Dermis microvascular lymphatic vessel endothelial cell (primary cell): ENCODE measurements at regions not wholly inside any gene's neighbourhood (a gene's known extent, or its start where the extent isn't known, plus 50 kb on each side); places are given as distances from the start of the nearest gene placed in this dataset.
A peak's percentile ranks its signal among the peaks of the same experiment; 100 is the strongest.
"Not testable (repeated sequence)": the region's sequence is repeated elsewhere in the genome, so short reads cannot be mapped to it uniquely, and the experiment has no call there.

Source experiments
- DNase-seq, 2 donors: peaks; one replicate each; pipeline versions ENCODE4 v3.0.0 to v3.0.0-alpha.2; 2010; ENCODE audit warnings: low read depth in 2 of 2

DNA sequence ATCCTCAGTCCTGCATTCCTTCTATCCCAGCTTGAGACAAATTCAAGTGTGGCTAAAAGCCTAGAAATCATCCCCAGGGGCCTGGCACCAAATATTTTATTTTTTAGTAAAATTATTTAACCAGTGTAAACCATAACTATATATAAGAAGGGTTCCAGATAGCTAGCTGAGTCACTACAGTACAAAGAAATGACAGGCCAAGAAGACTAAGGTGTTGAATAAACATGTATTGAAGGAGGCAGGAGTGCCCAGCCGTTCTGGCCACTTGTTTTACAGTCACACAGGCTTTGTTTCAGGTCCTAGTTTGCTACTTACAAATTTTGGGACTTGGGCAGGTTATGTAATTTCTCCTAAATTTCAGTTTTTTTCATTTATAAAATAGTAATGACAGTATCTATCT is 225.9 kb upstream of the PITX2 start:
- DNase-seq: no peak

DNA sequence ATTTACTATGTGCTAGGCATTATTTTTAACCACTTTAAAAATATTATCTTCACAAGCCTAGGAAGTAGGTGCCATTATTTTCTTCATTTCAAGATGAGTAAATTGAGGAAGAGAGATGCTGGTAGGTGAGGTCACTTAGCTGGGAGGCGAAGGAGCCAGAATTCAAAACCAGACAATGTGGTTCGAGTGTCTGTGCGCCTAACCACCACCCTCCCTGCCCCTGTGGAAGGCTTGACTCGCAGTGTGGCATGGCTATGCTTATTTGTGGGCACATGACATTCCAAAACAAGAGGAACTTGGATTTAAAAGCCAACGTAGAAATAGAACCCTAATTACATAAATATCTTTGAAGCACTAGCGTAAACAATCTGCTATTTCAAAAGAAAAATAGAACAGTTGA is 226.6 kb upstream of the PITX2 start:
- no peak for DNase-seq

DNA sequence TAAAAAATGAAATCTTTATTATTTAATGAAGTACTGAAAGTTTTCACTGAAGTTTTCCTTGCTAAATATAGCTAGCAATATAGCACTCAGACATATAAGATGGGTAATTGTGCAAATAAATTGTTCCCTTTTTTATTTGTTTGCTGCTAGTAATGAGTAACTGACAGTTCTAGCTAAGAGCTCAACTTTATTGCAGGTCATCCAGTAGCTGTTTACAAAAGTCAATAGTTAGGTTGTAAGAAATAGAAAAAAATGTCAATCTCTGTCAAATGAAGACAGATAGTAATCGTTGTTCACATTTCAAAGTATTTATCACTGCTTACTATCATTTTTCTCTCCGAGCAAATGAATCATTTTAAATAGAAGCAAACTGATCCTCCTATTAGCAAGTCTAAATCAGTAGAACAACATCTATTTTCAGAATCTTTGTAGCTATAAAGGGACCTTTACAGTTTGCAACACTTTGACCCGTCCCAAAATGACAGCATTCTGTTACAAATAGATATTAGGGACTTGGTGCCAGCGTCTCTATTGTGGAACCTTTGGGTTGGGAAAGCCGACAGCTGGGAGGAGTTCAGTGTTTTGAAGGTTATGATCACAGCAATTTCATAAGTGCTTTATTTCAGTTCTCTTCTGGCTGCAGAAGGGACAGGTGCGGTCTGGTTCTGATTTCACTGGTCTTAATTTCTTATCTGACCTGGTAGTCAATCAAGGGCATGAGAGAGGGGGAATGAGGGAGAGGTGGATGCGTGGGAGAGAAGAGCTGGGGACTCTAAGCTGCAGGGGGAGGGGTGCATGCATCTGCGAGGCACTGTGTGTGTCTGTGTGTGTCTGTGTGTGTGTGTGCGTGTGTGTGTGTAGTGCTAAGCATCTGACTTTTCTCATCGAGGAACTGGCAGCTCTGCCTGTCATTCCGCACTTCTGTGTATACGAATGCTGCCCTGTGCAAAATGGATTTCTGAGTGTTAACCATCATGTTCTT is 227.9 kb upstream of the PITX2 start:
- DNase-seq: no peak

DNA sequence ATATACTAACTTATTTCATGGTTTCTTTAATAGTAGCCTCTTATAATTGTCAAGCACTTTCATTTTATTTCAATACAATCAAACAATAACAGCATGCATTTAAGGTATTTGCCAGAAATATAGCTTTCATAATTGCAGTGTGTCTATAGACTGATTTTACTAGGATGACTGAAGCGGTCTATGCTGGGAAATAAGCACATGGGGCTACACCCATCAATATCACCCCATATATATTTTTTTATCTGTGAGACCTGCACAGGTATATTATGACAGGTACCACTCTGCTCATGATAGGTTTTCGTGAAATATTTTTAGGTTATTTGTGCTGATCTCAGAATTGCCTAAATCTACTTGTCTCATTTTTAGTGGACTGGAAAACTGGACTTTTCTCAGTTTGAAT is 229.1 kb upstream of the PITX2 start:
- DNase-seq: no peak

DNA sequence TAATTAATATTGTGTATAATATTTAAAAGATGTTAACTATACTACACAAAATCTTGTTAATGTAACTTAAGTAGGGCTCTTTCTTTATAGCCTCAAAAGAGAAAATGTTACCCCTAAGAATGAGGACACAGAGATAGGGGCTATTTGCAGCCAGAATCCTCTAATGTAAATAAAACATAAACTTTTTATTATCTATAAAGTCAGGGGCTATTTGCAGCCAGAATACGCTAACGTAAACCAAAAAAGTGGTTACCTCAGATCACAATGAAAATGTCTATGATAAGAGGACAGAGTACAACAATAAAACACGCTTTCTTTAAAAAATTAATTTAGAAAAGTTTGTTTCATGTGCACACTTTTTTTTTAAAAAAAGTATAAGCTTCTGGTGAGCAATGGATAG is 229.9 kb upstream of the PITX2 start:
- DNase-seq: no peak

DNA sequence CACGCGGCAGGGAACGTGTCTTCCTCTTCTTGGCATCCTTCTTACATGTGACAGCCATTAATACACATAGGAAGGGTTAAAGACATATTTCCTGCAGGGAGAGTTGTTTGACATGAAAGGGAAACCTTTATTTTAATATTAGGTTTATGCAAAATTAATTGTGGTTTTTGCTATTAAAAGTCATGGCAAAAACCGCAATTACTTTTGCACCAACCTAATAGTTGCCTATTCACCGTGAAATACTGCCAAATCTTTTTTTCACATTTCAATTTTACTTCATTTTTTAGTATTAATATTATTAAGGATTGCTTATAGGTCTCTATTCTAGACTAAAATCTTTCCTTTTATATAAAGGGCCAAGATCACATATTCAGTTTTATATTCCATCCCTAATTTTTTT is 230.4 kb upstream of the PITX2 start:
- DNase-seq: no peak

DNA sequence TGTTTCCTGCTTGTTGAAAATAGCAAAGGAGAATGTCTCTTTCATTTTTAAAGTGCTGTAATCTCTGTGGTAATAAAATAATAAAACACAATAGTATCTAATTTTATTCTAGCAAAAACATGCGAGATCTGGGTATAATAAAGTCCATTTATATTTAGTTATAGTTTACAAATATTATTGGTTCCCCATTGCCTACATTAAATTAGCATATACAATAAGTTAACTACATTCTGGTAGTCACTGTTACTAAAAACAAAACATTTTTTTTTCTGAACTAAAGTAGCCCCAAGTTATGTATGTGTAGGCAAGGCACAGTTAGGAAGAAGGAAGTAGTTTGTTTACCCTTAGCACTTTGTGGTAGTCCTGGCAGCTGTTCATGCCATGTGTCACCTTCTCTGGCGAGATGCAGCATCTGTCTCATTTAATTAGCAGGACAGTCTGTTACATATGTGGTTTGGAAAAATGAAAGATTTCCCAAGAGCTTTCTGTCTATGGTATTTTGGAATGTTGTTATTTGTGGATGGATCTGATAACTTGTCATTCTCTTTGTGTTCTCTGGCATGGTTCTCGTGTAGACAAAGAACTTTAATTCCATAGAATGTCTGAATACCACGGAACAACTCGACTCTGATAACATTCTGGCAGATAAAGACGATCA is 231.3 kb upstream of the PITX2 start:
- peak; percentile 23 to 57 for DNase-seq

DNA sequence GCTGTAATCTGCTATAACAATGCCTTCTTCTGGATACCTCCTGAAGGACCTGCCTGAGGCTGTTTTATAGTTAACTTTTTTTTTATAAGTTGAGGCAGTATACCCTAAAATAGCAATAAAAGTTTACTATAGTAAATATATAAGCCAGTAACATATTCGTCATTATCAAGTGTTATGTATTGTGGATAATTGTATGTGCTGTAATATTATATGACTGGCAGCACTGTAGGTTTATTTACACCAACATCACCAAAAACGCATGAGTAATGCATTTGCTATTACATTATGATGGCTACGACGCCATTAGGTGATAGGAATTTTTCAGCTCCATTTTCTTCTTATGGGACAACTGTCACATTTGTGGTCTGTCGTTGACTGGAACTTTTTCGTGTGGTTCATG is 237.2 kb upstream of the PITX2 start:
- no peak for DNase-seq

DNA sequence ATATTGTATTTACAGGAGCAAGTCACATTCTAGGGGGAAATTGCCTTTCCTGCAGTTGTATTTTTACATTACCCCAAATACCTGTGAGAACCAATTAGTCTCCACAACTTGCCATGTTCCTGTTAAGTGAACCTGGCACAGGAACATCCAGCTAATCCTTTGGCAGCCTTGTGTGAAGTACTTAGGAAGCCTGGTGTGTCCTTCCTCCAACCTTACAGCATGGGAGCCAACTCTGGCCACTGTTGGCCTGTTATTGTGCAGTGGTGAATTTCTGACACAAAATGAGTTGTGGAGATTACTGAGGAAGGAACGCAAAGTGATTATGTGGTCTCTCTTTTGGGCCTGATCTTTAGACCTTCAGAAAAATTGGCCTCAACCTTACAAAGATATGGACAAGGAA is 238.0 kb upstream of the PITX2 start:
- DNase-seq: no peak

DNA sequence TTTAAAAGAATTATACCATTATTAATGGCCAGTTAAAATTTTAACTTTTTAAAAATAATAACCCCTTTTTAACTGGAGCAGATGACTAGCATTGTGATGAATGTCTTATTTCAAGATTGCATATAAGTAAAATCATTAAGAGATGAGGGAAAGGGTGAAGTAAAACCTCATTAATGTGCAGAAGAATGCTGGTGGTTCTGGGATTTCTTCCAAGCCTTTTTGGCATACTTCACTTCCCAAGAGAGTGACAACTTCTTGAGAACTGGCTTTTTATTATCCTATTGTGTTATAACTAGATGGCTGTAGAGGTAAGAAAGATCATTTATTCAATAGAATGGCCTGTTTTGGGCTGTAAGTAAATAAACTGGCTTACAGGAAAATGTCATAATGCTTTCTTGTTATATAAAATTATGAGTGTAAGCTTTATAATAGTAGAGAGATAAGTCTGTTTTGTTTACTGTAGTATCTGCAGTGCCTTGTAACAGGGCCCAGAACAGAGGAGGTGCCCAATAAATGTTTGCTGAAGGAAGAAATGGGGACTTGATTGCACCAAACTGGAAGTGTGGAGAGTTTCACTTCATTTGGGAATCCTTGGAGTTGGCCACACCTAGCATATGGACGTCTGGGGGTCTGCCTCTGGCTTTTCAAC is 242.9 kb upstream of the PITX2 start:
- no peak for DNase-seq

DNA sequence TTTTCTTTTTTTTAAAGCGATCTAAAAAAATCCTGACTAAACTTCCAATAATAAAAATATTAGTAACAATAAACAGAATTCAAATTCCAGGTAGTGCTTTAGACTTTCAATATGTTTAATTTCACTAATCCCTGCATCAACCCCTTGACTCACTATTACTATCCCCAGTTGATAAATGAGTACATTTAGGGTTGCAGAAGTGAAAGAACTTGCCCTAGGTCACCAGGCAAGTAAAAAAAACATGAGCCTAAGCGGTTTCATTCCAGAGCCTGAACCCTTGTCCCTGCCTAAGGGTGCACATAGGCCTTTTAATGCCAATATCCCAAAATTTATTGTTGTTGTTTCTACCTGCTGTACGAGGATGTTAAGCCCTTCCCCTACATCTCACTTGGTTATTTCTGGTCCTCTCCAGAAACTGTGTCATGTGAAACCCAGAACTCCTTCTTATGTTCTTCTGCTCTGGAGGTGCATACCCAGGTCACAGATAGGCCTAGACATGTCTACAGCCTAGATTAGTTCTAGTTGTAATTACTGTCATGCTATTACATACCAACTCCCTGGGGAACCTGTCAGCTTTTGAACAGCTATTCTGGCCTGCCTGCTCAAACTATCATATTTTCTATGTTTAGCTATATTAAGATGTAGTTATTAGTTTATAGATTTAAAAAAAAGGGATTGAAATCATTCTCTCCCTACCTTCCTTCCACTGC is 244.5 kb upstream of the PITX2 start:
- DNase-seq: no peak

DNA sequence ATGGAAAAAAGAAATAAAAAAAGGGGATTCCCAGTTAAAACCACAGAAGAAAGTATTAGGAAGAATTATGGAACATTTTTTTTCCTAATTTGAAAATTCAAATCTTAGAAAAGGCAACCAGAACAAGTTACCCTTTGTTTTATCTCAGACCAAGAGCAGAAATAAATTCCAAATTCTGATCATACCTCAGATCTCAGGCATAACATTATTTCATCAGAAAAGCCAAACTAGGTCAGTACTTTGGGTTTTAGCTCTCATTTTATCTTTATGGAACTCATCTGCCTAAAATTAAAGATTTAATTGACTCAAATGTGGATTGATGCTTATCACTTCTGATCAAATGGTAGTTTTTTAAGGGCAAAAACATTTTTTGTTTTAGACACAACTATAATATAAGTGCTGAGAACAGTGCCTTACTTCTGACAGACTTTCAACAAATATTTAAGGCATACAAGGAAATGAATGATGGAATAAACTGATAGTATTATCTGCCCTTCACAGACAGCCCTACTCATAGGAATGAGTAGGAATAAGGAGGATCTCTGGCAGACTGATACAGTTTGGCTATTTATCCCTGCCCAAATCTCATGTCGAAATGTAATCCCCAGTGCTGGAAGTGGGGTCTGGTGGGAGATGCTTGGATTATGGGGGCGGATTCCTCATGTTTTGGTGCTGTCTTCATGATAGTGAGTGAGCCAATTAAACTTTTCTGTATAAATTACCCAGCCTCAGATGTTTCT is 245.3 kb upstream of the PITX2 start:
- no peak for DNase-seq

DNA sequence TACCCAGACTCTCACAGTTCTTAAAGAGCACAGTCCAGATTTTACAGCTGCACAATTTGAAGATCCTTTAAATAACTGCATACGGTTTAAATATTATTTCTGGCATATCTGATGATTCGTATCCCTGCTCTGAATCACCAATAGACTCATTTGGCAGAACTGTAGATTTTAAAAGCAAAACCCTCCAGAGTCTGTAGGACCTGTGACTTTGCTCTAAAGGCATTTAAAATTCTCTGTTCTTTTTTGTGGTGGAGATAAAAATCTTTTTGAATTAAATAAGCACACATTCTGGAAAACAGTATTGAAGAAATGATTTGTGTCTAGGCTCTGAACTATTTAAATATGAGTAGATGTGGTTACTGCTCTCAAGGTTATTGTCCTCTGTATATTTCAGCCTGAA is 246.2 kb upstream of the PITX2 start:
- DNase-seq: no peak

DNA sequence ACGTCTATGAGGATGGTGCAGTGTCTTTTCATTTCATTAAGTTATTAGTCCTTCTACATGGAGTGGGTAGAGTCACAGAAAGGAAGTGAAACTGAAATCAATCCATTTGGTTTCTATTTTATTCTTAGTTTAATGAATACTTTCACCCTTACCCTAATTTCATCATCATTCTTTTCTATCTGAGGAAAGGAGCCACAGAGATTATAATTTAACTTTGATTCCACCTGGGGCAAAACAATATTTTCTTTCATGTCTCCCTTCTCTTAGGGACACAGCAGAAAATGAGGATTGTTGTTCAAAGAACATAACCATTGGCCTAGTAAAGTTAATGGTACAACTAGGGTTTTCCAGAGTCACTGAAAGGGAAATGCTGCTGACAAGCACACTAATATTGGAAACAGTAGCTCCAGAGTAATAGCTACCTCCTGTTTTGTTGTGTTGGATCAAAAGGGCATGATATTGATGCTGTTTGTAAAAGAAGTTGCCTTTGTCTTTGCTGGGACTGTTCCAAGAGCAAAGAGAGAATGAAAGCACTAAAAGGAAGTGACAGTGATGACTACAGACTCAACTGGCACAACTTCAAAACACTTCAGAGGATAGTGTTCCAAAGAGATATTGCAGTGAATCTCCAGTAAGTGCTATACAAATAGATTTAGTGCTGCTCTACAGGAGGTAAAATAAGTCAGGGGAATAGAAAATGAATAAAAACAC is 247.1 kb upstream of the PITX2 start:
- peak; percentile 76 to 97 for DNase-seq

DNA sequence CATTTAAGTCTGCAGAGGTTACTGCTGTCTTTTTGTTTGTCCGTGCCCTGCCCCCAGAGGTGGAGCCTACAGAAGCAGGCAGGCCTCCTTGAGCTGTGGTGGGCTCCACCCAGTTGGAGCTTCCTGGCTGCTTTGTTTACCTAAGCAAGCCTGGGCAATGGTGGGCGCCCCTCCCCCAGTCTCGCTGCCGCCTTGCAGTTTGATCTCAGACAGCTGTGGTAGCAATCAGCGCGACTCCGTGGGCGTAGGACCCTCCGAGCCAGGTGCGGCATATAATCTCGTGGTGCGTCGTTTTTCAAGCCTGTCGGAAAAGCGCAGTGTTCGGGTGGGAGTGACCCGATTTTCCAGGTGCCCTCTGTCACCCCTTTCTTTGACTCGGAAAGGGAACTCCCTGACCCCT is 253.3 kb upstream of the PITX2 start:
- not testable (repeated sequence) for DNase-seq

DNA sequence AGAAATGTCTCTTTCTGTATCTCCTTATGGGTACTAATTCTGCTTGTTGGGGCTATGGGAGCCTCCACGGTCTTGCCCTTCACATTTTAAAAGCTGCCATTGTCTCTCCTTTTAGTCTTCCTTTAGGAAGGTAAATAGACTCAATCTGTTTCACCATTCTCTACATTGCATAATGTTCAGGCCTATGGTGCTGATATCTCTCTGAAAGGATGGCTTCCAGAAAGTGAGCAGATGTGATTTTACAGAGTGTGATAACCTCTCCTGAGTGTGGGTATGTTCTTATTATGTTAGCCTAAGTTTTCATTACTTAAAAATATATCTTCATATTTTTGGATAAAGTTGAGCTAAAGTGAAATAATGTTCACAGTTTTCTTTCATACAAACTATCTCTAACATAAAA is 254.0 kb upstream of the PITX2 start:
- DNase-seq: no peak

DNA sequence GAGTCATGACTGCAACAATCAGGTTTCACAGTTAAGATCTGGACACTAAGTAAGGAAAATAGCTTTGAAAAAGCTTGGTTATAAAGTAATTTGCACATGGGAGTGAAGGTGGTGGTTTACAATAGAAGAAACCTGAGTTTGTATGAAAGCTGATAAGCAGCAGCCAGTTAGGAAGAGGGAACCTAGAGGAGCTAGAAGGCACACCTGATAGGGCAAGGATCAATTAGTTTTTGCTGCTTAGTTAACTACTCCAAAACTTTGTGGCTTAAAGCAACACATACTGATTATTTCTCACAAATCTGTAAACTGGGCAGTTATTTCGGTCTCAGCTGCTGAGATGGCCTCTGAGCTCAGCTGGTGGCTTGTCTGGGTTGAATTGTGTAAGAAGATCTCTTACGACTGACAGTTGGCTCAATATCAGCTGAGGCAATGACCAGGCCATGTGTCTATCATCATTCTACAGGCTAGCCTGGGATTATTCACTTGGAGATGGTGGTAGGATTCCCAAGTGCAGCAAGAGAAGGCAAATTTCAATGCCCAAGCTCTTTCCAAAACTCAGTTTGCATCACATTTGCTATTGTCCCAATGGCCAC is 255.0 kb upstream of the PITX2 start:
- no peak for DNase-seq

DNA sequence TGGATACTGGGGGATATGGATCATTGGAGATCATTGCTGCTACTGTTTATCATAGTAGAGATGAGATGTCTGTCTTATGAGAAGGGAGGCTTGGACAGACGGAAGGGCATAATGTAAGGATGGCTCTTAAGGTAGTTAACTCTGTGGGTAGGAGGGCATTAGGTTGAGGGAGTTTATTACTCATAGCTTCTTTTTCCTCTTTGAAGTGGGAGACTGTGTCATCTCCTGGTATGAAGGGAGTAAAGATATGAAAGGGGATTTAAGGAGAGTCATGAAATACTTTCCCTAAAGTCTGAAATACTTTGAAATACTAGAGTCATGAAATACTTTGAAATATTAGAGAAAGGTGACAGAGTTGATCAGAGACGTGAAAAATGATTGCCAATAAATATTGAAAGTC is 255.5 kb upstream of the PITX2 start:
- DNase-seq: no peak

DNA sequence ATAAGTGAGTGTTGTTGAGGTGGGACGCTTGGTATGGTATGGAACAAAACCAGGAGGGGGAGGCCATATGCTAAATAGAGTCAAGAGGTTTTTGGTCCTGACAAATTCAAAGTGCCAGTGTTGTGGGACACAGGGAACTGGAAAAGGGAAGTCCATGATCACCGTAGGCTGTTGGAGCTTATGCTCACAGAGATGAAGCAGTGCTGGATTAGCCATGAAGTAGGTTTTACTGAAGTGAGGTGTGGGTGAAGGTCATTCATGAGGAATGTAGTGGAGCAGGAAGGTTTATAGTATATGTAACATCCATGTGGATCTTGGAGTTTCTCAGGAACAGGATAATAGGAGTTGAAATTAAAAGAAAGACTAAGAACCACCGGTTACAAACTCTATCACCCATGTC is 256.1 kb upstream of the PITX2 start:
- no peak for DNase-seq

DNA sequence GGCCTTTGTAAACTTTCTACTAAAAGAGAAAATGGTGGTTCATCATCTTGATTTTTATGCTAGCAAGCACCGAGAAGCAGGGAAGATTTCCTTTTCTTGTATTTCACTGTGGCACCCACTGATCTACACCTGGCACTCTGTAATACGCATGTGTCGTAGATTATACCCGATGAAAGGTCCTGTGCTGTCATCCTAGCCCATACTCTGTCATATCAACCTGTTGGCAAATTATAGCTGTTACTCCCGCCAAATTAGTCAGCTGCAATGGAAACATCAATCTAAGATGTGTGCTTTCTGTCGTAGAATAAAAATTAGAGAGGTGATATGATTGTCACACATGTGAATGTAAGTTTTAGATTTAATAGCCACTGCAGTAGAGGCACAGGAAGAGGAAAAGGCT is 263.4 kb upstream of the PITX2 start:
- no peak for DNase-seq
